ENCODE measurements at regions not wholly inside any gene's neighbourhood (a gene's known extent, or its start where the extent isn't known, plus 50 kb on each side); places are given as distances from the start of the nearest gene placed in this dataset.

- no peak overlapping the region for H3K4me3 ChIP-seq
- no peaks in the 10 kb centered on the region for H3K9me3 ChIP-seq
- WGBS (ENCODE audit: insufficient coverage, low coverage, low lambda C conversion rate, missing lambda C conversion rate), result 58% methylated on average over 4 of the region's 4 CpGs
- no peak for TF ChIP-seq POLR2A (IDR thresholded peaks at IDR 0.05)
- H3K36me3 ChIP-seq, result no peaks in the 10 kb centered on the region
- ATAC-seq (no peak), DNase-seq (no peak)
- H3K4me1 ChIP-seq, result no peaks in the 10 kb centered on the region
- H3K27ac ChIP-seq, result no peak overlapping the region
- no peaks in the 10 kb centered on the region for H3K27me3 ChIP-seq
- intact Hi-C loops (cut with DNase I), result no loop called here
These were observed 831.8 kb upstream of the SEL1L start for GRCh38 chr14:82365471-82365870.

- H3K27ac ChIP-seq, result no peak overlapping the region
- DNase-seq (no peak), ATAC-seq (no peak)
- 34% methylated on average over 2 of the region's 2 CpGs for WGBS (ENCODE audit: insufficient coverage, low coverage, low lambda C conversion rate, missing lambda C conversion rate)
- H3K4me1 ChIP-seq, result no peaks in the 10 kb centered on the region
- no peaks in the 10 kb centered on the region for H3K36me3 ChIP-seq
- no peak overlapping the region for H3K4me3 ChIP-seq
- no peaks in the 10 kb centered on the region for H3K27me3 ChIP-seq
- H3K9me3 ChIP-seq, result no peaks in the 10 kb centered on the region
- intact Hi-C loops (cut with DNase I), result no loop called here
- no peak for TF ChIP-seq CTCF (IDR thresholded peaks at IDR 0.05)
- TF ChIP-seq POLR2A (IDR thresholded peaks at IDR 0.05), result no peak
These were observed 833.1 kb upstream of the SEL1L start for GRCh38 chr14:82366803-82367202.

- no peak for DNase-seq
- Histone ChIP-seq H3K9me3 (no peaks in the 10 kb centered on the region), H3K4me3 (no peak overlapping the region), H3K27me3 (no peaks in the 10 kb centered on the region), H3K4me1 (no peaks in the 10 kb centered on the region), H3K27ac (no peak overlapping the region), H3K36me3 (no peaks in the 10 kb centered on the region)
- no peak for TF ChIP-seq CTCF (IDR thresholded peaks at IDR 0.05)
- TF ChIP-seq POLR2A (IDR thresholded peaks at IDR 0.05), result no peak
- intact Hi-C loops (cut with DNase I), result no loop called here
- ATAC-seq, result no peak
- WGBS (ENCODE audit: insufficient coverage, low coverage, low lambda C conversion rate, missing lambda C conversion rate), result 43% methylated on average over 2 of the region's 2 CpGs
These were observed 845.6 kb upstream of the SEL1L start for GRCh38 chr14:82379291-82379690.

GRCh38 chr14:82385048-82385447 is 851.4 kb upstream of the SEL1L start:
- intact Hi-C loops (cut with DNase I), result no loop called here
- Histone ChIP-seq H3K27ac (no peak overlapping the region), H3K9me3 (no peaks in the 10 kb centered on the region), H3K27me3 (no peaks in the 10 kb centered on the region), H3K36me3 (no peaks in the 10 kb centered on the region), H3K4me3 (no peak overlapping the region), H3K4me1 (no peaks in the 10 kb centered on the region)
- TF ChIP-seq CTCF (IDR thresholded peaks at IDR 0.05) (no peak), POLR2A (IDR thresholded peaks at IDR 0.05) (no peak)
- no peak for ATAC-seq
- no peak for DNase-seq

GRCh38 chr14:82387699-82388098 is 854.0 kb upstream of the SEL1L start:
- TF ChIP-seq POLR2A (IDR thresholded peaks at IDR 0.05), result no peak
- TF ChIP-seq CTCF (IDR thresholded peaks at IDR 0.05), result no peak
- Histone ChIP-seq H3K36me3 (no peaks in the 10 kb centered on the region), H3K27me3 (no peaks in the 10 kb centered on the region), H3K4me1 (no peaks in the 10 kb centered on the region), H3K4me3 (no peak overlapping the region), H3K27ac (no peak overlapping the region), H3K9me3 (no peaks in the 10 kb centered on the region)
- DNase-seq (no peak), ATAC-seq (no peak)
- WGBS (ENCODE audit: insufficient coverage, low coverage, low lambda C conversion rate, missing lambda C conversion rate), result 75% methylated on average over 2 of the region's 2 CpGs
- intact Hi-C loops (cut with DNase I), result no loop called here
